HG02885 (cell line): ENCODE measurements at regions not wholly inside any gene's neighbourhood (a gene's known extent, or its start where the extent isn't known, plus 50 kb on each side); places are given as distances from the start of the nearest gene placed in this dataset.
"Not testable (repeated sequence)": the region's sequence is repeated elsewhere in the genome, so short reads cannot be mapped to it uniquely, and the experiment has no call there.

Source experiments
- ATAC-seq: cut with Tn5 transposase; IDR thresholded peaks from one replicate; pipeline ENCODE4 v1.9.1; 2021; ENCODE audit warnings: mild to moderate bottlenecking; ENCODE audit not compliant: unreplicated experiment, poor library complexity

GRCh38 chr5:83001796-83002381 is 75.3 kb downstream of the TMEM167A start:
- ATAC-seq: no peak

- no peak for ATAC-seq
These were observed 76.3 kb downstream of the TMEM167A start for GRCh38 chr5:83000922-83001321.

- ATAC-seq: no peak
These were observed 76.8 kb downstream of the TMEM167A start for GRCh38 chr5:83000428-83000827.

- no peak for ATAC-seq
These were observed 83.8 kb downstream of the TMEM167A start for GRCh38 chr5:82993416-82993815.

GRCh38 chr5:82992646-82993045 is 84.5 kb downstream of the TMEM167A start:
- ATAC-seq: no peak

- ATAC-seq: no peak
These were observed 85.4 kb downstream of the TMEM167A start for GRCh38 chr5:82991678-82992323.

- no peak for ATAC-seq
These were observed 86.1 kb downstream of the TMEM167A start for GRCh38 chr5:82991059-82991458.

GRCh38 chr5:82987188-82987587 is 90.0 kb downstream of the TMEM167A start:
- no peak for ATAC-seq

- no peak for ATAC-seq
These were observed 90.8 kb downstream of the TMEM167A start for GRCh38 chr5:82986404-82986803.

GRCh38 chr5:82985763-82986162 is 91.4 kb downstream of the TMEM167A start:
- ATAC-seq: peak; percentile 25

- ATAC-seq: peak; percentile 58
These were observed 92.1 kb downstream of the TMEM167A start for GRCh38 chr5:82984786-82985735.

GRCh38 chr5:82982846-82983245 is 94.3 kb downstream of the TMEM167A start:
- ATAC-seq: no peak

GRCh38 chr5:82976887-82977286 is 100.3 kb downstream of the TMEM167A start:
- not testable (repeated sequence) for ATAC-seq

- no peak for ATAC-seq
These were observed 101.4 kb downstream of the TMEM167A start for GRCh38 chr5:82975812-82976211.

GRCh38 chr5:82975396-82975795 is 101.8 kb downstream of the TMEM167A start:
- no peak for ATAC-seq

- not testable (repeated sequence) for ATAC-seq
These were observed 102.8 kb downstream of the TMEM167A start for GRCh38 chr5:82974346-82974745.

GRCh38 chr5:82971901-82972300 is 105.3 kb downstream of the TMEM167A start:
- no peak for ATAC-seq

GRCh38 chr5:82971034-82971806 is 106.0 kb downstream of the TMEM167A start:
- not testable (repeated sequence) for ATAC-seq

- peak; percentile 59 for ATAC-seq
These were observed 107.8 kb downstream of the TMEM167A start for GRCh38 chr5:82969221-82969976.

GRCh38 chr5:82967072-82967471 is 110.1 kb downstream of the TMEM167A start:
- ATAC-seq: no peak
